Trophoblast cell (in vitro differentiated cells and primary cell): ENCODE measurements at regions not wholly inside any gene's neighbourhood (a gene's known extent, or its start where the extent isn't known, plus 50 kb on each side); places are given as distances from the start of the nearest gene placed in this dataset.

Source experiments
- DNase-seq, 2 donors: peaks; one replicate each; pipeline ENCODE4 v3.0.0-alpha.2; 2016
- H2AFZ ChIP-seq: 2 replicates; pipeline ENCODE4 v1.6.1; 2013; ENCODE audit warnings: low read length, moderate library complexity, mild to moderate bottlenecking; ENCODE audit not compliant: insufficient read depth, poor library complexity
- H2AK5ac ChIP-seq: 2 replicates; pipeline ENCODE4 v1.6.1; 2013; ENCODE audit warnings: mild to moderate bottlenecking, low read length
- H2BK120ac ChIP-seq: 2 replicates; pipeline ENCODE4 v1.6.1; 2013; ENCODE audit warnings: low read length, mild to moderate bottlenecking, moderate library complexity; ENCODE audit not compliant: insufficient read depth, poor library complexity
- H2BK12ac ChIP-seq: 2 replicates; pipeline ENCODE4 v1.6.1; 2013; ENCODE audit warnings: mild to moderate bottlenecking, low read length, moderate library complexity
- H2BK5ac ChIP-seq: 2 replicates; pipeline ENCODE4 v1.6.1; 2013; ENCODE audit warnings: low read length, low read depth, moderate library complexity, mild to moderate bottlenecking; ENCODE audit not compliant: poor library complexity
- H3K14ac ChIP-seq: 2 replicates; pipeline ENCODE4 v1.6.1; 2013; ENCODE audit warnings: mild to moderate bottlenecking, low read length
- H3K18ac ChIP-seq: 2 replicates; pipeline ENCODE4 v1.6.1; 2013; ENCODE audit warnings: mild to moderate bottlenecking, low read length
- H3K23ac ChIP-seq: 2 replicates; pipeline ENCODE4 v1.6.1; 2013; ENCODE audit warnings: low read length
- H3K27ac ChIP-seq: 2 replicates; pipeline ENCODE4 v1.5.1; 2013; ENCODE audit warnings: low read depth, mild to moderate bottlenecking, inconsistent platforms, low read length, moderate library complexity
- H3K27me3 ChIP-seq: 2 replicates; pipeline ENCODE4 v1.6.1; 2013; ENCODE audit warnings: inconsistent platforms, mild to moderate bottlenecking, low read length, moderate library complexity; ENCODE audit not compliant: insufficient read depth
- H3K36me3 ChIP-seq, 2 experiments: 1 replicate in 1 of 2; 2 replicates in 1 of 2; pipeline ENCODE4 v1.6.1; 2013; ENCODE audit warnings: low read length in 2 of 2, mild to moderate bottlenecking in 2 of 2, moderate library complexity in 1 of 2; ENCODE audit not compliant: insufficient read depth in 2 of 2, control insufficient read depth in 1 of 2
- H3K4ac ChIP-seq: 2 replicates; pipeline ENCODE4 v1.6.1; 2013; ENCODE audit warnings: low read depth, mild to moderate bottlenecking, low read length, moderate library complexity
- H3K4me1 ChIP-seq, 2 experiments: 1 replicate in 1 of 2; 2 replicates in 1 of 2; pipeline ENCODE4 v1.6.1; 2013; ENCODE audit warnings: low read length in 2 of 2, mild to moderate bottlenecking in 2 of 2, moderate library complexity in 1 of 2; ENCODE audit not compliant: insufficient read depth in 2 of 2, control insufficient read depth in 1 of 2
- H3K4me2 ChIP-seq: 2 replicates; pipeline ENCODE4 v1.6.1; 2013; ENCODE audit warnings: inconsistent platforms, mild to moderate bottlenecking, low read length, moderate library complexity
- H3K4me3 ChIP-seq: 2 replicates; pipeline ENCODE4 v1.5.1; 2013; ENCODE audit warnings: mild to moderate bottlenecking, low read depth, low read length, inconsistent platforms
- H3K79me1 ChIP-seq: one replicate; pipeline ENCODE4 v1.6.1; 2013; ENCODE audit warnings: low read length
- H3K79me2 ChIP-seq: 2 replicates; pipeline ENCODE4 v1.6.1; 2013; ENCODE audit warnings: low read length, mild to moderate bottlenecking; ENCODE audit not compliant: control insufficient read depth, insufficient read depth, poor library complexity
- H3K9ac ChIP-seq: 2 replicates; pipeline ENCODE4 v1.6.1; 2013; ENCODE audit warnings: mild to moderate bottlenecking, low read length
- H3K9me3 ChIP-seq: 2 replicates; pipeline ENCODE4 v1.6.1; 2013; ENCODE audit warnings: low read depth, mild to moderate bottlenecking, control low read depth, inconsistent platforms, low read length; ENCODE audit not compliant: insufficient read depth
- H4K12ac ChIP-seq: 2 replicates; pipeline ENCODE4 v1.6.1; 2013; ENCODE audit warnings: low read depth, mild to moderate bottlenecking, low read length, moderate library complexity
- H4K8ac ChIP-seq: 2 replicates; pipeline ENCODE4 v1.6.1; 2013; ENCODE audit warnings: low read depth, mild to moderate bottlenecking, low read length, moderate library complexity
- H4K91ac ChIP-seq: one replicate; pipeline ENCODE4 v1.6.1; 2013; ENCODE audit warnings: low read depth, mild to moderate bottlenecking, low read length, moderate library complexity
- WGBS: extraction: QIAGEN DNeasy Blood & Tissue Kit; methylation state at CpG from one replicate; pipeline ENCODE4 v1.1.7; 2013; ENCODE audit warnings: missing lambda C conversion rate; ENCODE audit not compliant: insufficient read length, insufficient coverage; ENCODE audit errors: extremely low coverage; 5-methylcytosine and 5-hydroxymethylcytosine counted together

DNA sequence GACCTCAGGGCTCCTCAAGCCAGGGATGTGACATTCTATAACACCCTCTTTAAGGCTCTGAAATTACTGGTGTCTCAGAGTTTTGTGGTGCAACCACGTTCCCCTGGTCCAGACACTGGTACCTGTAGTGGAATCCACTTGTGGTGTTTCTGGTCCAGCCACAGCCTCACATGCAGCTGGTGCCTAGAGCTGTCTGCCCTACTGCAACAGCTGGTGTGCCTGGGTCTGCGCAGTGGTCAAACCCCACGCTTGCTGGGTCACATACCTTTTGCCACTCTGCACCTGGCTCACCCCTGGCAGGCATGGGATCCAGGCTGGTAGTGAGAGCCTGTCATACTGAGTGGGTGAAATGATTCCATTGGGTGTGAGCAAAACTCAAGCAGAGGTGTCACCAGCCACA lies 1230.2 kb upstream of the EYS start:
- no CpG with 5 or more reads among the region's 3 CpGs for WGBS
- no peak for DNase-seq

DNA sequence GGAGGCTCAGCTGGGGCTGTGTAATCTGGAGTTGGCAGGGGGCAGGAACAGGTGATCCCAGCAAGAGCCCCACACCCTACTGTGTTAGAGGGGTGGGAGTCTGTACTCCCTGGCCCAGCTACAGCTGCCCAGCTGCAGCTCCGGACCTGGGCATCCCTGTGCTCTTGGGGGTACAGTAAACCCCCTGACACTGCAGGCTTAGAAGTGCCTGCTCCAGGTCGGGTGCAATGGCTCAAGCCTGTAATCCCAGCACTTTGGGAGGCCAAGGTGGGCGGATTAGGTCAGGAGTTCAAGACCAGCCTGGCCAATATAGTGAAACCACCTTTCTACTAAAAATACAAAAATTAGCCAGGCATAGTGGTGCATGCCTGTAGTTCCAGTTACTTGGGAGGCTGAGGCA lies 1228.6 kb upstream of the EYS start:
- H3K4ac ChIP-seq, result no peak overlapping the region
- no peaks in the 10 kb centered on the region for H3K27me3 ChIP-seq
- no peak overlapping the region for H2BK12ac ChIP-seq
- no peaks in the 10 kb centered on the region for H3K79me1 ChIP-seq
- H3K36me3 ChIP-seq, result no peaks in the 10 kb centered on the region
- no peak overlapping the region for H3K4me3 ChIP-seq
- H3K18ac ChIP-seq, result no peak overlapping the region
- no peak overlapping the region for H2AFZ ChIP-seq
- no peak overlapping the region for H4K91ac ChIP-seq
- no peak overlapping the region for H2BK120ac ChIP-seq
- H4K8ac ChIP-seq, result no peak overlapping the region
- DNase-seq, result no peak
- no CpG with 5 or more reads among the region's 3 CpGs for WGBS
- no peak overlapping the region for H2AK5ac ChIP-seq
- H3K79me2 ChIP-seq, result no peaks in the 10 kb centered on the region
- H3K9ac ChIP-seq, result no peak overlapping the region
- H3K4me1 ChIP-seq, result no peaks in the 10 kb centered on the region
- H4K12ac ChIP-seq, result no peak overlapping the region
- no peak overlapping the region for H3K4me2 ChIP-seq
- H3K27ac ChIP-seq, result no peak overlapping the region
- no peak overlapping the region for H2BK5ac ChIP-seq
- H3K23ac ChIP-seq, result no peak overlapping the region
- H3K9me3 ChIP-seq, result peaks cover 6% of the 10 kb centered on the region
- H3K14ac ChIP-seq, result no peak overlapping the region

More for the DNA sequence above, 1230.2 kb upstream of the EYS start:
- Histone ChIP-seq H3K18ac (no peak overlapping the region), H3K4me2 (no peak overlapping the region), H2BK120ac (no peak overlapping the region), H2AK5ac (no peak overlapping the region), H3K4me3 (no peak overlapping the region), H4K8ac (no peak overlapping the region), H2BK5ac (no peak overlapping the region), H3K4ac (no peak overlapping the region), H3K23ac (no peak overlapping the region), H3K9ac (no peak overlapping the region), H3K9me3 (peaks cover 6% of the 10 kb centered on the region), H3K79me1 (no peaks in the 10 kb centered on the region), H3K14ac (no peak overlapping the region), H4K91ac (no peak overlapping the region), H3K27me3 (no peaks in the 10 kb centered on the region), H3K4me1 (no peaks in the 10 kb centered on the region), H2AFZ (no peak overlapping the region), H3K27ac (no peak overlapping the region), H3K79me2 (no peaks in the 10 kb centered on the region), H2BK12ac (no peak overlapping the region), H3K36me3 (no peaks in the 10 kb centered on the region), H4K12ac (no peak overlapping the region)

DNA sequence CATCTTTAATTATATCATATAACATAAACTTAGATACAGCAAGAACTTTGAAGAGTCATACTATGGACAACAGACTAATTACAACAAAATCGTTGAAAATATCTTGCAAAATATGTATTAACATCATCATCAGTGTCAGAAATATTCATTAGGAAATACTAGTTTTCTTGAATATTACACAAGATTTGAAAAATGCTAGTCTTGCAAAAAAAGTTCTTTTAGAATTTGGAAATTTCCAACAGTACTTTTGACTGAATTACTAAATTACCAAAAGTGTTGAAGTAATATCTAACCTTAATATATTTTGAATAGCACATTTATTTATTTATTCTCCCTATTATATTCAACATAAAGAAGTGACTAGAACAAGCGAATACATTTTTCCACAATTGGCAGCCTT lies 1224.8 kb upstream of the EYS start:
- no peak overlapping the region for H3K27ac ChIP-seq
- H3K23ac ChIP-seq, result no peak overlapping the region
- H3K36me3 ChIP-seq, result no peaks in the 10 kb centered on the region
- H2AFZ ChIP-seq, result no peak overlapping the region
- H4K12ac ChIP-seq, result no peak overlapping the region
- no peak overlapping the region for H2AK5ac ChIP-seq
- H3K9ac ChIP-seq, result no peak overlapping the region
- H3K27me3 ChIP-seq, result no peaks in the 10 kb centered on the region
- peaks cover 3% of the 10 kb centered on the region for H3K9me3 ChIP-seq
- H3K4me1 ChIP-seq, result no peaks in the 10 kb centered on the region
- H4K8ac ChIP-seq, result no peak overlapping the region
- no peaks in the 10 kb centered on the region for H3K79me1 ChIP-seq
- WGBS, result no CpG with 5 or more reads among the region's 2 CpGs
- H2BK5ac ChIP-seq, result no peak overlapping the region
- H3K4me3 ChIP-seq, result no peak overlapping the region
- H3K79me2 ChIP-seq, result no peaks in the 10 kb centered on the region
- no peak overlapping the region for H3K4me2 ChIP-seq
- no peak overlapping the region for H2BK12ac ChIP-seq
- no peak overlapping the region for H3K4ac ChIP-seq
- no peak overlapping the region for H2BK120ac ChIP-seq
- no peak overlapping the region for H3K14ac ChIP-seq
- no peak overlapping the region for H4K91ac ChIP-seq
- peak in 1 of 2 donors; percentile 45 for DNase-seq
- H3K18ac ChIP-seq, result no peak overlapping the region

DNA sequence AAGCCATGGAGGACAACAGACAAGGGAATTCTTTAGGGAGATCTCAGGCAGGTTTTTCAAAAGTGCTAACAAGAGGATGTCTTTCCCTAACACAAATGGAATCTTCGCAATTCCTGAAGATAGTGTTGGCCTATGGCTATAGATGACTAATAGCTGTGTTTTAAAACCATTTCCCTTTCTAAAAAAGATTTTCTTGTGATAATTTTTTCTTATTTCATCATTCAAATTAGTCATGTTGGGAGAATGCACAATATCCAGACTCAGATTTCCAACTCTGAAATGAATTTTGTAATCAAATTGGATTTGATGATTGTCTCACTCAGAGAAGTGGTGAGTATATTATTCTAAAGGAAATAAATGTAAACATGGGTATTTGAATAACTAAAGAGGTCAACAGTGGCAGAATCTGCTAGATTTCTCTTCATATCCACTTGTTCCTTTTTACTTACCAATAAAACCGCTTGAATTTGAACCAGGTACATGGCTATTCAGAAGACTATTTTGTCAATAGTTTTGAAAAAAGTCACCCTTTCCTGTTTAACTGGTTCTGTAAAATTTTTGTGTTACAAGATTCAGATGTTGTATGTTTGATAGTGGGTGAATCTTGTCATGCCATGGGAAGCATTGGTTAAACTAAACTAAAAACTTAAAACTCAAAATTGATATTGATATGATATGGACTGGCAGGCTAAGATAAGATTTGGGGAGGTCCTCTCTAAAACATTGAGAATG lies 1223.7 kb upstream of the EYS start:
- Histone ChIP-seq H4K91ac (no peak overlapping the region), H2BK5ac (no peak overlapping the region), H3K36me3 (no peaks in the 10 kb centered on the region), H3K14ac (no peak overlapping the region), H4K8ac (no peak overlapping the region), H2BK120ac (no peak overlapping the region), H2AK5ac (no peak overlapping the region), H2BK12ac (no peak overlapping the region), H3K27me3 (no peaks in the 10 kb centered on the region), H3K4me3 (no peak overlapping the region), H3K9ac (no peak overlapping the region), H3K4ac (no peak overlapping the region), H3K79me1 (no peaks in the 10 kb centered on the region), H3K23ac (no peak overlapping the region), H4K12ac (no peak overlapping the region), H3K4me2 (no peak overlapping the region), H3K18ac (no peak overlapping the region), H2AFZ (no peak overlapping the region), H3K4me1 (no peaks in the 10 kb centered on the region), H3K9me3 (no peaks in the 10 kb centered on the region), H3K79me2 (no peaks in the 10 kb centered on the region), H3K27ac (no peak overlapping the region)
- no CpG with 5 or more reads among the region's 2 CpGs for WGBS
- DNase-seq, result peak in 1 of 2 donors; percentile 82
